ENCODE measurements at regions not wholly inside any gene's neighbourhood (a gene's known extent, or its start where the extent isn't known, plus 50 kb on each side); places are given as distances from the start of the nearest gene placed in this dataset.

DNA sequence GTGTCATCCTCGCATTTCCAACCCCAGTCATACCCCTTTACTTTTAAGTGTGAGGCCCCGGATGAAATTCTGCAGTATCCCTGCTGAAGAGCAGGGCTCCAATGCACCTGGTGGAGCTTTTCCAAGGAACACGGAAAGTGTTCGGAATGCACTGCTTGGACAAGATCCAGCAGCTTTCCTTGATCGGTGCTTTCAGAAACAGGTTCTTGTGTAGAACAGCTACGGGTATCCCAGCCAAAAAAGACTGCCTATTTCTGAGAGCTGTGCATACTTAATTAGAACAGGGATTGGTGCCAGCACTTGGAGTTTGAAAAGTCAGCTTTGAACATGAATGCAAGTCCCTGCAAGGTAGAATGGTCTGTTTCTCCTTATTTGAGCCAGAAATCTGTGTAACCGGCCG lies 87.2 kb upstream of the C1QTNF9B start:
- no peak for DNase-seq

DNA sequence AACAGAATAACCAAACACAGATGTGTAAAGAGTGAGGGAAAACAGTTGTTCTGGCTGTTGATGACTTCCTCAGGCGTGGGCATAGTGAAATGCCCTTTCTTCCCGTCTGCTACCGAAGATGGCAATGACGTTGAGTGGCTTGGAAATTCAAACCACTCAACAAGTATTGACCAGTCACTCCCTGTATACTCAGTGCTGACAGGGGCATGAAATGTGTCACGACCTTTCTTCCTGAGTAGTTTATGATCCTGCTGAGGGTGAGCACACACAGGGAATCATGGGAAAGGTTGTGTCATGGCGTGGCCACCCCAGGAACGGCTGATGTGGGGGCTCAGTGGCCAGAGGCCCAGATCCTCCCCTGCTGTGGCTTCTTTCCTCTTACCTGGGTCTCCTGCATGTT lies 87.8 kb upstream of the C1QTNF9B start:
- no peak for DNase-seq

- DNase-seq: no peak
Observed at GRCh38 chr13:23985839-23986238, 88.5 kb upstream of the C1QTNF9B start.

- no peak for DNase-seq
Observed at GRCh38 chr13:23986619-23987018, 89.3 kb upstream of the C1QTNF9B start.

- no peak for DNase-seq
Observed at GRCh38 chr13:23987331-23987894, 90.1 kb upstream of the C1QTNF9B start.

- DNase-seq: no peak
Observed at GRCh38 chr13:23988546-23989122, 91.3 kb upstream of the C1QTNF9B start.

- DNase-seq: no peak
Observed at GRCh38 chr13:23990455-23990854, 93.2 kb upstream of the C1QTNF9B start.

GRCh38 chr13:23991119-23991518 lies 93.8 kb upstream of the C1QTNF9B start:
- no peak for DNase-seq

DNA sequence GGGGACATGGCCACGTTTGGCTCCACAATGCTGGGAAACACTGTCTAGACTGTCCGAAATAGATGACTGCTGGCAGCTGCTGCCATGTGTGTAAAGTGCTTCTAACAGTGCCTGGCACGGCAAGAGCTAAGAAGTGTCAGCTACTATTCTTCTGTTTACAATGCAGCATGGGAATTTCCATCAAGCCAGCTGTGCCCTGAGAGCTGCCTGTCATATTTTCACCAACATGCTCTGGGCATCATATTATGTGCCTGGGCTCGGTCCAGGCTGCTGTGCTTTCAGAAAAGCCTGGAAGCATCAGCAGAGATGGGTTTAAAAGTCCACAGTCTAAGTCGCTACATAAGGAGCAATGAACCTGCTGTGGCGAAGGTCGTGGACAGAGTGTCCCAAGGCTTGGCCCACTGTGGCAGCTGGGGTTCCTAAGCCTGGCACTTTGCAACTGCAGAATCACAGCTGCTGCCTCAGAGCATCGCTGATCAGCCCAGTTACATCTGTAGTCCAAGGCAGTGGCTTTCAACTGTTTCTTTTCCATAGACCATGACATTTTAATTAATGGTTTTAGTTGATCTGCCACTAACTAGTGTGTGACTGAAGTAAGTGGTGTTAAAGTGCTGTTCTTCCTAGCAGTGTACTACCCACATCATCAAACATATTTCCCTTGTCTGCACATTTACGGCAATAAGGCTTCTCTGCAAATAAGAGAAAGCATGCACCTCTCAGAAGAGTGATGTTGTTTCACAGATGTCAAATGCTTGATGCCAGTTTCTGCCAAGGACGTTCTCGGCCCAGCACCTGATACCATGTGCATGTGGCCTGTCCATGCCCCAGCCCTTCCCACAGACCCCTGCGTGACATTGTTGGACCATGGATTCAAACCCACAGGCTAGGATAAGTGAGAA lies 95.7 kb upstream of the C1QTNF9B start:
- DNase-seq: no peak

- no peak for DNase-seq
Observed at GRCh38 chr13:23993680-23993985, 96.3 kb upstream of the C1QTNF9B start.

GRCh38 chr13:23995283-23996073 lies 98.2 kb upstream of the C1QTNF9B start:
- no peak for DNase-seq

DNA sequence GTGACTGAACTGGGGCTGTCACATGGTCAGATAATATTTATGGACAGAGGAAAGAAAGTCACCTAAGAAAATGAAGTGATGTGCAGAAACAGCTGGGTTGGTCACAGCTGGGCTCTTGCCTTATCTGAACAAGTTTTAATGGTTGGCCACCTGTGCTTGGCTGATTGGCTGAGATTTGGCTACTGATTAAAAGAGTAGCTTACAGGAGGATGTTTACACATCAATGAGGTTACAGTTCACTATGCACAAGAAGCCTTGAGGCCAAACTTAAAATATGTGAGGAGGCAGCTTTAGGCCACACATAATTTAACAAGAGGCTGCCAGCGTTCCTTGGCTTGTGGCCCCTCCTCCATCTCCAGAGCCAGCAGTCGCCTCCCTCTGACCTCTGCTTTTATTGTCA lies 99.2 kb upstream of the C1QTNF9B start:
- DNase-seq: no peak

DNA sequence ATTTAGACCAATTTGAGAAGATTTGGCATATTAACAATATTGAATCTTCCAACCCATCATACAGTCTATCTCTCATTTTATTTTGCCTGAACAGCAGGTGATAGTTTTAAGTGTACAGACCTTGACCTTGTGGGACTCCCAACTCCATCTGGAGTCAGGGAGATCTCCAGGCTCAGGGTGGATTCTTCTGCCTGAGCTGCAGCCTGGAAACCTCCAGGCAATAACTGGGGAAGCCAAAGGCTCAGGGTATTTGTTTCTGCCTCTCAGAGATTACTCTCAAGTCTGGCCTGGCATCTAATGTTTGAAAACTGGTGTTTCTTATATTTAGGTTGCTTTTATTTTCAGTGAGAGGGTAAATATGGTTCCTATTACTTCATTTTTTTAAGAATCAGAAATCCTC lies 102.1 kb upstream of the C1QTNF9B start:
- no peak for DNase-seq

DNA sequence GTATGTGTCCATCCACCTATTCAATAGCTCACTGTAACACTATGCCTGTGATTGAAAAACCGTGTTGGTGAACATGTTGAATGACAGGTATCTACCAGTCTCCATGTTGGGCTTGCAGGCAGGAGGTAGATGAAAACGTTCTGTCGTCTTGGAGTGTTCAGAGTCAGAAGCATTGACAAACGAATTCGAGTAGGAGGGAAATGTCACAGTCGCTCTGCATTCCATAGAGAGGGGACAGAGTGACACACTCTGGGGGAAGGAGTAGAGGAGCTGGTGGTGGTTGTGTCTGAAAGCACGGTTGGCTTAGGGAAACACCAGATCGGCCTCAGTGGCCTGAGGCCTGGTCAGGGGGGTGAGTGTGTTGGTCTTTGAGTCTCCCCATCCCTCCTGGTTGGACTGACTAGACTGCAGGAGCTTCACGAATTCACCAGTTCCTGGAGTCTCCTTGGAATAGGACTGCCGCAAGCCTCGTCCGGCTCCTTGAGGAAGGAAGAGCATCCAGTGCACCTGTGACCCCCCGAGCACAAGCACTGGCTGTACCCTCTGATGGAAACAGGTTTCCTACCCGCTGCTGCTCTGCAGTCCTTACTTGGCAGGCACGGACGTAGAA lies 105.0 kb upstream of the C1QTNF9B start:
- DNase-seq: no peak

DNA sequence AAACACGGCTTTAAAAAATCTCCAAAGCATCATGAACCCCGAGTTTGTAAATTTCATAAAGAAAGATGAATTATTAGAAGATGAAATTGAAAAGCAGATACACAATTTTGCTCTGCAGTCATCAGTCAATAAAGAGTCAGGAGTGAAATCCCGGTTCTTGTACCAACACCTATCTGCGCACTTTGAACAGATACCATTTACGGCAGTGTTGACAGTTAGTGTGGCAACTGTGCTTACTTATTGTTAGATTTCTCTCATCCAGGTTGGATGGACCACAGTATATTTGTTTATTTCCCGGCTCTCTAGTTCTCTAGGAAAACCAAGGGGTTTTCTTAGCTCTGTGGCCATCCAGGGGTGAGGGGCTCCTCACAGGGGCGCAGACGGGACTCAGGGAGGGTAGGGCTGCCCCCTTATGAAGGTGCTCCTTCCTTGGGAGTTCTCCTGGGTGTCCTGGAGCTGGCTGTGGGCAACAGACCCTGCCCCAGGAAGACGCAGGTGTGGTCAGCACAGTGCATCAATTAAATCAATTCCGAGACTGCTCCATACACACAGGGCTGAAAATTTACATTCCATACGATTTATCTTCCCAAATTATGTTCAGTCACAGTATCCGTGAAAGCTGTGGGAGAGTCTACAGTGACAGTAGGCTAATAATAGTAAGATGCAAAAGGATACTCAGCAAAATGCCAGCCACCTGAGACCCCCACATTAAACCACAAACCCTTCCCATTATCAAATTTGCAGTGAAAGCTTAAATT lies 107.0 kb upstream of the C1QTNF9B start:
- no peak for DNase-seq

DNA sequence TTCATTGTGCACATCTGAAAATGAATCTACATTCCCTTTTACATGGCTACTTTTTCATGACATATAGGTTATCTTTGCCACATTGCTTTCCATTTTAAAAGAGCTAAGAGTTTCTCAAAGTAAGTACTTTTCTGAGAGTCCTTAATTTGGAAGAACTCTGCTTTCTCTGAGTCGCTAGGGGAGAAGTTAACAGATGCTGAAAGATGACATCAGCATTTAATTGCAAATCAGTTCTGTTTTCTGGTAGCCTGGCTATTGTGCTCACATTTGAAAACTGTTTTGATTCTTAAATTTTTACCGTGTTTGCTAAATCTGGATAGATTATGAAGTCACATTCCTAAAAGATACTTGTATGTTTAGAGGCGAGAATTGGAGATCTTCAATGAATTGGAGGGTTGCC lies 107.7 kb upstream of the C1QTNF9B start:
- DNase-seq: no peak

GRCh38 chr13:24005755-24006281 lies 108.5 kb upstream of the C1QTNF9B start:
- no peak for DNase-seq

- no peak for DNase-seq
Observed at GRCh38 chr13:24006520-24007248, 109.4 kb upstream of the C1QTNF9B start.

DNA sequence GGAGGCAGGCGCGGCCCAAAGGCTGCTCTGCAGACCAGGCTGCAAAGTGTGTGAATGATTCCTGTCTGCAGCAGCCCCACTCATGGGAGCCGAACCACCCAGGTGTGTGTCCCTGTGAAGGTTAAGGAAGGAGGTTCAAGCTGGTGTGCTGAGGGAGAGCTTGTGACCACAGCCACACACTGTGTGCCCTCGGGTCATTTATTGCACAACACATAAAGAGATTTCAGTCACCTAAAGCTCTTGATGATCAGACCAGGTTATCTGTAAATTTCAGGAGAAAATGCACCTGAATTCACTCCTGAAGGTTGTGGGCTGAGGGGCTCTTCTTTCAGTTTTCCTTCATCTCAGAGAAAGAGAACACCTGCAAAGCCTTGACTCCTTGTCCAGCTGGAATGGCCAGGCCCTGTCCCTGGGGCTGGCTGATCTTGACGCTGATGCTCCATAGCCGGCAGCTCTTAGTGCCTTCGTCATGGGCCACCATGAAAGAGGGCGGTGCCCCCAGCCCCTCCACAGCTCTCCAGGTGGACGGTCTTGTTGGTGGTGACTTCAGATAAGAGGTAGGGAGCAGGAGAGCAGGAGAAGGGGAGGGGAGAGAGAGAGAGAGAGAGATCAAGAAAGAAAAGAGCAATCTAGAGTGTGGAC lies 110.8 kb upstream of the C1QTNF9B start:
- DNase-seq: no peak

- DNase-seq: no peak
Observed at GRCh38 chr13:24008679-24009078, 111.4 kb upstream of the C1QTNF9B start.

GRCh38 chr13:24011266-24011665 lies 114.0 kb upstream of the C1QTNF9B start:
- DNase-seq: no peak

Data from NCI-H2107 (cell line).